ENCODE measurements at regions not wholly inside any gene's neighbourhood (a gene's known extent, or its start where the extent isn't known, plus 50 kb on each side); places are given as distances from the start of the nearest gene placed in this dataset.

DNA sequence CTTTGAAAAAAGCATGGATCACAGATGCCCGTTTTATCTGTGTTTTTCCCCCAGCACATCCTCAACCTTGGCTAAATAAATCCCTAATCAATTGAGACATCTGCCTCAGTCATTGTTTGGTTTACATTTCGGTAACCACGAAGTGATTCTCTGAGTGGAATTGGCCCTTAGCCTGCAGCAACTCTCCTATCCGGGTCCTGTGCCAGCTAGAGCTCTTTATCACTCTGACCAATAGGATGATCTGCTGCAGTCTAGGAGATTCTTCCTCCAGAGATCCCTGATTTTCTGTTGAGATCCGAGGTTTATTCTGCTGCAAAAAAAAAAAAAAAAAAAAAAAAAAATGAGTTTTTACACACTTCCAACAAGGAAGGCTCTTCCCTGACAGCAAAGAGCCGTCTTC lies 137.3 kb downstream of the KCNA4 start:
- Histone ChIP-seq H3K4me3 (ENCODE audit: severe bottlenecking) (no peak overlapping the region), H3K36me3 (ENCODE audit: low read depth) (no peaks in the 10 kb centered on the region), H3K27me3 (ENCODE audit: insufficient read depth, poor library complexity, severe bottlenecking) (no peaks in the 10 kb centered on the region), H3K9me3 (ENCODE audit: severe bottlenecking) (no peaks in the 10 kb centered on the region), H3K27ac (ENCODE audit: poor library complexity, severe bottlenecking) (no peak overlapping the region), H3K4me1 (ENCODE audit: insufficient read depth, poor library complexity, severe bottlenecking) (no peaks in the 10 kb centered on the region)
- no peak for ATAC-seq (ENCODE audit: low read depth)
- no peak for DNase-seq (ENCODE audit: low spot score)
- TF ChIP-seq, protein P1, sequence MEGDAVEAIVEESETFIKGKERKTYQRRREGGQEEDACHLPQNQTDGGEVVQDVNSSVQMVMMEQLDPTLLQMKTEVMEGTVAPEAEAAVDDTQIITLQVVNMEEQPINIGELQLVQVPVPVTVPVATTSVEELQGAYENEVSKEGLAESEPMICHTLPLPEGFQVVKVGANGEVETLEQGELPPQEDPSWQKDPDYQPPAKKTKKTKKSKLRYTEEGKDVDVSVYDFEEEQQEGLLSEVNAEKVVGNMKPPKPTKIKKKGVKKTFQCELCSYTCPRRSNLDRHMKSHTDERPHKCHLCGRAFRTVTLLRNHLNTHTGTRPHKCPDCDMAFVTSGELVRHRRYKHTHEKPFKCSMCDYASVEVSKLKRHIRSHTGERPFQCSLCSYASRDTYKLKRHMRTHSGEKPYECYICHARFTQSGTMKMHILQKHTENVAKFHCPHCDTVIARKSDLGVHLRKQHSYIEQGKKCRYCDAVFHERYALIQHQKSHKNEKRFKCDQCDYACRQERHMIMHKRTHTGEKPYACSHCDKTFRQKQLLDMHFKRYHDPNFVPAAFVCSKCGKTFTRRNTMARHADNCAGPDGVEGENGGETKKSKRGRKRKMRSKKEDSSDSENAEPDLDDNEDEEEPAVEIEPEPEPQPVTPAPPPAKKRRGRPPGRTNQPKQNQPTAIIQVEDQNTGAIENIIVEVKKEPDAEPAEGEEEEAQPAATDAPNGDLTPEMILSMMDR (IDR thresholded peaks at IDR 0.05; ENCODE audit: poor library complexity, severe bottlenecking) = no peak

- ATAC-seq (ENCODE audit: low read depth) (no peak), DNase-seq (ENCODE audit: low spot score) (no peak)
- Histone ChIP-seq H3K27ac (ENCODE audit: poor library complexity, severe bottlenecking) (no peak overlapping the region), H3K4me1 (ENCODE audit: insufficient read depth, poor library complexity, severe bottlenecking) (no peaks in the 10 kb centered on the region), H3K4me3 (ENCODE audit: severe bottlenecking) (no peak overlapping the region), H3K36me3 (ENCODE audit: low read depth) (no peaks in the 10 kb centered on the region), H3K27me3 (ENCODE audit: insufficient read depth, poor library complexity, severe bottlenecking) (no peaks in the 10 kb centered on the region), H3K9me3 (ENCODE audit: severe bottlenecking) (no peaks in the 10 kb centered on the region)
- TF ChIP-seq, protein P1 (IDR thresholded peaks at IDR 0.05; ENCODE audit: poor library complexity, severe bottlenecking) = no peak
Observed at GRCh38 chr11:29876192-29876591, 140.6 kb downstream of the KCNA4 start.

- TF ChIP-seq, protein P1 (IDR thresholded peaks at IDR 0.05; ENCODE audit: poor library complexity, severe bottlenecking) = no peak
- no peaks in the 10 kb centered on the region for H3K4me1 ChIP-seq (ENCODE audit: insufficient read depth, poor library complexity, severe bottlenecking)
- no peak overlapping the region for H3K27ac ChIP-seq (ENCODE audit: poor library complexity, severe bottlenecking)
- DNase-seq (ENCODE audit: low spot score) (no peak), ATAC-seq (ENCODE audit: low read depth) (no peak)
- no peaks in the 10 kb centered on the region for H3K27me3 ChIP-seq (ENCODE audit: insufficient read depth, poor library complexity, severe bottlenecking)
- H3K36me3 ChIP-seq (ENCODE audit: low read depth) = no peaks in the 10 kb centered on the region
- no peaks in the 10 kb centered on the region for H3K9me3 ChIP-seq (ENCODE audit: severe bottlenecking)
- H3K4me3 ChIP-seq (ENCODE audit: severe bottlenecking) = no peak overlapping the region
Observed at GRCh38 chr11:29847219-29847618, 169.6 kb downstream of the KCNA4 start.

DNA sequence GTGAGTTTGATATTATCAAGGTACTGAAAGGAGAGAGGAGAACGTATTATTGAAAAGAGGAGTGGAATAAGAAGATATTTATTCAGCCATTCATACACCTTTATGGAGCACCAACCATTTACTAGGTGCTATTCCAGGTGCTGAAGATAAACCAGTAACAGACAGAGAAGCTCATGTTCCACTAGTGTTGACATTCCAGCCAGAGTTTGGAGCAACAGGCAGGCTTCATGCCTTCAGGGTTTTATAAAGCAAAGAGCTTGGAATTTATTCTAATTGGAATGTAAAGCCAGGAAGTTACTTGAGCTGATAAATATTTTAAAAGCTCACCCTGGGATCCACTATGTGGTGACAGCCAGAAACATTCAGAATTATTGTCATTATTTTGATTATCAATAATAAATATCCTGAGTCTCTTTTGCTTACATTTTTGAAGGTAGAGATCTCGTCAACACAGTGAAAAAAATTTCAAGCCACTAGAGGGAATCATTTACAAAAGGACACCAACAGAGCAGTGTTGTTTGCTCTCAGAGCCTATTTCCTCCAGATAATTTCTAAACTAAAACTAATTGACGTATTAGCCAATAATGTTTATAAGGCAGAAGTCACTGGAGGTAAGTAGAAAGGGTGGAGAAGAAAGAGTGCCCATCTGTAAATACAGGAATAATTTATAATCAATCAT lies 172.0 kb downstream of the KCNA4 start:
- H3K27me3 ChIP-seq (ENCODE audit: insufficient read depth, poor library complexity, severe bottlenecking) = no peaks in the 10 kb centered on the region
- no peak overlapping the region for H3K27ac ChIP-seq (ENCODE audit: poor library complexity, severe bottlenecking)
- no peaks in the 10 kb centered on the region for H3K4me1 ChIP-seq (ENCODE audit: insufficient read depth, poor library complexity, severe bottlenecking)
- TF ChIP-seq, protein P1 (IDR thresholded peaks at IDR 0.05; ENCODE audit: poor library complexity, severe bottlenecking) = peak; percentile 8
- DNase-seq (ENCODE audit: low spot score) (no peak), ATAC-seq (ENCODE audit: low read depth) (no peak)
- no peaks in the 10 kb centered on the region for H3K36me3 ChIP-seq (ENCODE audit: low read depth)
- H3K9me3 ChIP-seq (ENCODE audit: severe bottlenecking) = no peaks in the 10 kb centered on the region
- no peak overlapping the region for H3K4me3 ChIP-seq (ENCODE audit: severe bottlenecking)

DNA sequence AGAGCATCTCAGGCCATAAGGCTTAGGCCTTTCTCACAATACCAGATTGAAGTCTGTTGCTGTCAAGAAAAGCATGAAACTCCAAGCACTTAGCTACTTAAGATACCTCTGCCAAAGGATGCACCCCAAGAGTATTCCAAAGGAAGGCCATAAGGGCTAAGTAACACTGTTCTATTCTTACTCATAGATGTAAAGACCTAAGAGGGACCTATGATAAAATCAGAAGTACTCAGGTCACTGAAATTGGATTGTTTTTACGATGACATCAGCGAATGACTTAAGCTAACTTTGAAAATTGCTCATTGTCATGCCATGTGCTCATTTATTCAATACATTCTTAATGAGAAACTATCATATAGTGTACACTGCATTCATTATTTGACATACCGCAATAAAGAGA lies 172.8 kb downstream of the KCNA4 start:
- no peaks in the 10 kb centered on the region for H3K27me3 ChIP-seq (ENCODE audit: insufficient read depth, poor library complexity, severe bottlenecking)
- H3K4me3 ChIP-seq (ENCODE audit: severe bottlenecking) = no peak overlapping the region
- TF ChIP-seq, protein P1 (IDR thresholded peaks at IDR 0.05; ENCODE audit: poor library complexity, severe bottlenecking) = no peak
- no peak overlapping the region for H3K27ac ChIP-seq (ENCODE audit: poor library complexity, severe bottlenecking)
- H3K36me3 ChIP-seq (ENCODE audit: low read depth) = no peaks in the 10 kb centered on the region
- no peaks in the 10 kb centered on the region for H3K9me3 ChIP-seq (ENCODE audit: severe bottlenecking)
- no peak for DNase-seq (ENCODE audit: low spot score)
- no peaks in the 10 kb centered on the region for H3K4me1 ChIP-seq (ENCODE audit: insufficient read depth, poor library complexity, severe bottlenecking)
- ATAC-seq (ENCODE audit: low read depth) = no peak

Measured in RWPE2 (cell line).